HFF-Myc (cell line): ENCODE measurements at regions not wholly inside any gene's neighbourhood (a gene's known extent, or its start where the extent isn't known, plus 50 kb on each side); places are given as distances from the start of the nearest gene placed in this dataset.

Experiments
- DNase-seq: peaks from one replicate; pipeline ENCODE4 v3.0.0-alpha.2; 2011; ENCODE audit warnings: low read depth; ENCODE audit errors: extremely low read depth
- H3K4me3 ChIP-seq: replicated peaks from 2 replicates; pipeline ENCODE4 v1.5.1; 2011; ENCODE audit warnings: low read depth, mild to moderate bottlenecking, control low read depth, low read length
- TF ChIP-seq, protein P1 (sequence below): IDR thresholded peaks from 2 replicates; pipeline ENCODE4 v1.5.1; 2012; ENCODE audit warnings: mild to moderate bottlenecking, low read depth, low read length, control low read depth; ENCODE audit errors: missing control alignments

DNA sequence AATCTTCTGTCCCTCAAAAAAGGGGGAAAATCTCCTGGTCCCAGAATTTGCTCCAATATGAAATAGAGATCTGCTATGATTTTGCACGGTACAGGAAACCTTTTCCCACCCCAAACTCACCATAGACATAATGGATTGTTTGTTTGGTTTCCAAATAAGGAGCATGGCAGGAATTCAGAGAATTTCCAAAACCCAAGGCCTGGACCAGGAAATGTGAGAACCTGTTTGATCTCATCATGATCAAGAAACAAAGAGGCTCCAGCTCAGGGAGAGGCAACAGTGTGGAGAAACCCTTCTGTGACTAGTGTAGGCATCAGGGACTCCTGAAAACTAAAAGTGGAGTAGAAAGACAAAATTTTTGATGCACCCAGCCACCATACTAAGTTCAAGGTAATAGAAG lies 1548.1 kb upstream of the LRRTM3 start:
- TF ChIP-seq, protein P1, sequence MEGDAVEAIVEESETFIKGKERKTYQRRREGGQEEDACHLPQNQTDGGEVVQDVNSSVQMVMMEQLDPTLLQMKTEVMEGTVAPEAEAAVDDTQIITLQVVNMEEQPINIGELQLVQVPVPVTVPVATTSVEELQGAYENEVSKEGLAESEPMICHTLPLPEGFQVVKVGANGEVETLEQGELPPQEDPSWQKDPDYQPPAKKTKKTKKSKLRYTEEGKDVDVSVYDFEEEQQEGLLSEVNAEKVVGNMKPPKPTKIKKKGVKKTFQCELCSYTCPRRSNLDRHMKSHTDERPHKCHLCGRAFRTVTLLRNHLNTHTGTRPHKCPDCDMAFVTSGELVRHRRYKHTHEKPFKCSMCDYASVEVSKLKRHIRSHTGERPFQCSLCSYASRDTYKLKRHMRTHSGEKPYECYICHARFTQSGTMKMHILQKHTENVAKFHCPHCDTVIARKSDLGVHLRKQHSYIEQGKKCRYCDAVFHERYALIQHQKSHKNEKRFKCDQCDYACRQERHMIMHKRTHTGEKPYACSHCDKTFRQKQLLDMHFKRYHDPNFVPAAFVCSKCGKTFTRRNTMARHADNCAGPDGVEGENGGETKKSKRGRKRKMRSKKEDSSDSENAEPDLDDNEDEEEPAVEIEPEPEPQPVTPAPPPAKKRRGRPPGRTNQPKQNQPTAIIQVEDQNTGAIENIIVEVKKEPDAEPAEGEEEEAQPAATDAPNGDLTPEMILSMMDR = no peak
- H3K4me3 ChIP-seq = no peak overlapping the region
- DNase-seq = no peak

DNA sequence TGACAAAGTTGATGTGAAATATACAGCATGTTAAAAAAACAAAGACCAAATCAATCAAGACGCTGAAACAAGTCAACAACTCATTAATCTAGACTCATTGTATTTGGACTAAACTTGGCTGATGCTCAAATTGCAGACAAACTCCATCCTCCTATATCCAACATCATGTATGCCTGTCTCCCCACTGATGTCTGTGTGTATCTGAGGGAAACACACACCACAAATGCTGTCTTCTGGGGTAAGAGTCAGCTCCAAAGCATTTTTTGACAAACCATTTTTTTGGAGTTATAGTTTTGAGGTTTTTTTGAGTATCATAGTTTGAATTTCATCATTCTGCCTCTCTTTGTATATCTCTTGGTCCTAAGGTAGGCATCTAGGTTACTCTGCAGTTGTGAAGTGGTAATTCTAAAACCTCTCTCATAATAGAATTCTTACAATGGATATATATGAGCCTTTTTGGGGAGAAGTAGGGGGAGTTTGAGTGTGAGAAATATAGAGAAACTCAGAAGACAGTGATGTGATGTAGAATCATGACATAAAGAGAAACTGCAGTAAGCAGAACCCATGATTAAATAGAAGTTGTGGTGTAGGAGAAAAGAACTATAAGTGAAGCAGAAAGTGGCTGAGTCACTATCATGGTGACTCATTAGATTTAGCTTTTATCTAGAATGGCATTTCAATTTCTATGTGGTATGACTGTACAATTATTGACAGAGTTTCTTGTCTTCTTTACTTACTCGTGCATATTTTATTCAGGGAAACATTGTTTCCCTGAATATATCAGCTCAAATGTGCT lies 1531.1 kb upstream of the LRRTM3 start:
- TF ChIP-seq, protein P1 = no peak
- no peak overlapping the region for H3K4me3 ChIP-seq
- no peak for DNase-seq

DNA sequence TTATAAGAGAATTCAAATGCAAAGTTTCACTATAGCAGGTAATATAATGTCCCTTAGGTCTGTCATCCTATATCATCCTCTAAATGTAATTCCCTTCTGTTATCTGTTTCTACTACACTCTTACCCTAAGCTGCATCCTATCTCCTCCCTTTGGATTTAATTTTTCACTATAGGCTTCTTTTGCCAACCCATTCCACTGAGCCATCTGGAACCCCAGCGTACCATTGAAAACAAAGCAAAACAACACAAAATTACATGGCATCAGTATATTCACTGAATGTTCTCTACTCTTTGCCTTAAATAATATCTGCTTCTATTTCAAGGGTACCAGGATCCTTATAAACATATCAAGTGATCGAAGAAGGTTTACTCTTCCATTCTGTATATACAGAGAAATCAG lies 1530.2 kb upstream of the LRRTM3 start:
- no peak overlapping the region for H3K4me3 ChIP-seq
- TF ChIP-seq, protein P1 = no peak
- DNase-seq = no peak

DNA sequence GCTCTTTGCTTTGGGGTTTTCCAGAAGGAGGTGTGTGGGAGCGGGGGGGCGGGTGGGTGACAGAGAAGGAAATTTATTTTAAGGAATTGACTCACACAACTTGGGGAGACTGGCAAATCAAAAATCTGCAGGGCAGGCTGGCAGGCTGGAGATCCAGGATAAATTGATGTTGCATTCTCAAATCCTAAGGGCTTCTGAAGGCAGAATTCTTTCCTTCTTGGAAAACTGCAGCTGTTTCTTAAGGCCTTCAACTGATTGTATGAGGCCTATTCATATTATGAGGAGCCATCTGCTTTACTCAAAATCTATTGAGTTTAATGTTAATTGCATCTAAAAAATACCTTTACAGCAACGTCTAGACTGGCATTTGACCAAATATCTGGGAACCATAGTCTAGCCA lies 1528.8 kb upstream of the LRRTM3 start:
- TF ChIP-seq, protein P1 = no peak
- no peak overlapping the region for H3K4me3 ChIP-seq
- DNase-seq = no peak

DNA sequence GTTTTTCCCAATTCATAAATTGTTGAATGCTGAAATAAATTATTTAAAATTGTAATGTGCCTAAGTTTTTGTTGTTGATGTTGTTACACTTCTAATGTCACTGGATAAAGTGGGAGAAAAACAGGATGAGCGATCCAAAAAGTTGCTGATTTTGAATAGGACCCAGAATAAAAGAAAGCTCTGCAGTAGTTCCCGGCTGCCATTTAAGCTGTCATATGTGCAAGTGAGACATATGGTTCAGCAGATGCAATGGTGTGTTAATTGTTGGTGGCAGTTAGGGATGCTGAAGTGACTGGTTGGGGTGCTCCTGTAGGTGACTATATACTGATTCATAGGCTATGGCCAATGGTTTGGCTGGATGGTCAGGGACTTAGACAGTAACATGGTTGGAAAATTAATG lies 1517.4 kb upstream of the LRRTM3 start:
- TF ChIP-seq, protein P1 = no peak
- no peak overlapping the region for H3K4me3 ChIP-seq
- DNase-seq = no peak

DNA sequence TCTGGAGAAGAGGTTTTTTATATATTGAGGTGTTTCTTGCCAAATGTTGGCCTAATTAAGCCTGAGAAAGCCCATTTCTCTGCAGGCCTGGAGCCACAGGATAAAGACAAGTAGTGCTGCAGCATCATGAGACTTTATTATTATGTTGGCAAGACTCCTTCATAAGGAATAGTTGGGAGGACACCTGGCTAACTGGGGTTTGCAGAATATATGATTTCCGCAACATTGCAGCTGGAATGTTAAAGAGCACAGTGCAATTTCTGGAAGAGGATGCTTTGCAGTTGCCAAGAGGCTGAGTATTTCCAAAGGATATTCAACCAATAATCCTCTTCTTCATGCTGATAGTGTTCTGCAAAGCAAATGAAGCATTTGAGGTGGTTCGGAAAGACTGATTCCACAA lies 1512.8 kb upstream of the LRRTM3 start:
- DNase-seq = no peak
- no peak overlapping the region for H3K4me3 ChIP-seq
- TF ChIP-seq, protein P1 = no peak

DNA sequence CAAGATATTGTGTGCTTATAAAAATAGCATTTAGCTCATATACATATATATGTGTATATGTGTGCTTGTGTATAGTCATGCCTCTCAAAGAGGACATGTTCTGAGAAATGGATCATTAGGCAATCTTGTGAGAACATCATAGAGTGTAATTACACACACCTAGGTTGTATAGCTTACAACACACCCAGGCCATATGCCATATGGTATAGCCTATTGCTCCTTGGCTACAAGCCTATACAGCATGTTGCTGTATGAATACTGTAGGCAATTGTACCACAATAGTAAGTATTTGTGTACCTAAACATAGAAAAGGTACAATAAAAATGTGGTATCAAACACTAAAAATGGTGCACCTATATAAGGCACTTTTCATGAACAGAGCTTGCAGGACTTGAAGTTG lies 1510.5 kb upstream of the LRRTM3 start:
- no peak for DNase-seq
- TF ChIP-seq, protein P1 = no peak
- no peak overlapping the region for H3K4me3 ChIP-seq
